NB4 (cell line): ENCODE measurements at regions not wholly inside any gene's neighbourhood (a gene's known extent, or its start where the extent isn't known, plus 50 kb on each side); places are given as distances from the start of the nearest gene placed in this dataset.

Experiments used
- MYC ChIP-seq: IDR thresholded peaks from 2 replicates; pipeline ENCODE4 v1.6.1; 2011; ENCODE audit warnings: low read depth, low read length
- POLR2A ChIP-seq: IDR thresholded peaks from 2 replicates; pipeline ENCODE4 v1.6.1; 2011; ENCODE audit warnings: mild to moderate bottlenecking; ENCODE audit not compliant: insufficient read length; ENCODE audit errors: extremely low read depth
- TF ChIP-seq, protein P1 (sequence below): IDR thresholded peaks from one replicate; pipeline ENCODE4 v1.5.1; 2012; ENCODE audit warnings: low read depth, low read length
- TF ChIP-seq, protein P2 (sequence below): IDR thresholded peaks from 2 replicates; pipeline ENCODE4 v1.6.1; 2011; ENCODE audit warnings: low read depth, low read length

DNA sequence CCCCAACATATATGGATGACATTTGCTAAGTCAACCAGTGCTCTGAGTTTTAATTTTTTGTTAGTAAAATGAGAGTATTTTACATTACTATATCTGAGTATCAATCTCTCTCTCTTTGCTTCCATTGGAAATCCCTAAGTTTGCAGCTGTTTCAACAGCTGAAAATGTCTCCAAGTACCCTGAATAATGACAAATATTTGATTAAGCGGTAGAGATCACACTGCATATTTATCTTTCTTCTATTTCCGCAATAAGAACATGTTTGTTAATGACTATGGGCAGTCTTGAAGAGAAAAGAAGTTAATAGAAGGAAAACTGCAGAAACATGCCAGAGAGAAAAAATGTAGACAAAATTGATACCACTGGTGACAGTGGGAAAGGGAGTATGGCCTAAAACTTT lies 1117.5 kb downstream of the NCAM2 start:
- TF ChIP-seq, protein P1, sequence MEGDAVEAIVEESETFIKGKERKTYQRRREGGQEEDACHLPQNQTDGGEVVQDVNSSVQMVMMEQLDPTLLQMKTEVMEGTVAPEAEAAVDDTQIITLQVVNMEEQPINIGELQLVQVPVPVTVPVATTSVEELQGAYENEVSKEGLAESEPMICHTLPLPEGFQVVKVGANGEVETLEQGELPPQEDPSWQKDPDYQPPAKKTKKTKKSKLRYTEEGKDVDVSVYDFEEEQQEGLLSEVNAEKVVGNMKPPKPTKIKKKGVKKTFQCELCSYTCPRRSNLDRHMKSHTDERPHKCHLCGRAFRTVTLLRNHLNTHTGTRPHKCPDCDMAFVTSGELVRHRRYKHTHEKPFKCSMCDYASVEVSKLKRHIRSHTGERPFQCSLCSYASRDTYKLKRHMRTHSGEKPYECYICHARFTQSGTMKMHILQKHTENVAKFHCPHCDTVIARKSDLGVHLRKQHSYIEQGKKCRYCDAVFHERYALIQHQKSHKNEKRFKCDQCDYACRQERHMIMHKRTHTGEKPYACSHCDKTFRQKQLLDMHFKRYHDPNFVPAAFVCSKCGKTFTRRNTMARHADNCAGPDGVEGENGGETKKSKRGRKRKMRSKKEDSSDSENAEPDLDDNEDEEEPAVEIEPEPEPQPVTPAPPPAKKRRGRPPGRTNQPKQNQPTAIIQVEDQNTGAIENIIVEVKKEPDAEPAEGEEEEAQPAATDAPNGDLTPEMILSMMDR, result no peak
- TF ChIP-seq POLR2A (no peak), MYC (no peak)
- TF ChIP-seq, protein P2, sequence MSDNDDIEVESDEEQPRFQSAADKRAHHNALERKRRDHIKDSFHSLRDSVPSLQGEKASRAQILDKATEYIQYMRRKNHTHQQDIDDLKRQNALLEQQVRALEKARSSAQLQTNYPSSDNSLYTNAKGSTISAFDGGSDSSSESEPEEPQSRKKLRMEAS, result no peak
